Central memory CD8-positive, alpha-beta T cell (primary cell): ENCODE measurements at regions not wholly inside any gene's neighbourhood (a gene's known extent, or its start where the extent isn't known, plus 50 kb on each side); places are given as distances from the start of the nearest gene placed in this dataset.
"Not testable (repeated sequence)": the region's sequence is repeated elsewhere in the genome, so short reads cannot be mapped to it uniquely, and the experiment has no call there.

Source experiments
- ATAC-seq: fragments of 150-1000 bp; cut with Tn5 transposase; replicated peaks from 2 replicates; pipeline ENCODE4 v1.10.0; 2022; ENCODE audit warnings: mild to moderate bottlenecking, moderate FRiP score, moderate number of reproducible peaks; ENCODE audit not compliant: poor library complexity, severe bottlenecking; ENCODE audit errors: extremely low read depth
- DNase-seq, 2 donors: peaks; one replicate each; pipeline ENCODE4 v3.0.0; 2021; ENCODE audit warnings: low spot score in 2 of 2
- H3K27ac Mint-ChIP-seq: one replicate; pipeline ENCODE4 v1.8.0; 2022; ENCODE audit warnings: low read depth, mild to moderate bottlenecking, moderate library complexity, mixed read lengths
- H3K27me3 Mint-ChIP-seq: one replicate; pipeline ENCODE4 v1.8.0; 2022; ENCODE audit warnings: mixed read lengths
- H3K36me3 Mint-ChIP-seq: one replicate; pipeline ENCODE4 v1.8.0; 2022; ENCODE audit warnings: mild to moderate bottlenecking, moderate library complexity, mixed read lengths; ENCODE audit not compliant: insufficient read depth
- H3K4me1 Mint-ChIP-seq: one replicate; pipeline ENCODE4 v1.8.0; 2022; ENCODE audit warnings: mixed read lengths
- H3K4me3 Mint-ChIP-seq: one replicate; pipeline ENCODE4 v1.8.0; 2022; ENCODE audit warnings: mild to moderate bottlenecking, moderate library complexity, mixed read lengths
- H3K9me3 Mint-ChIP-seq: one replicate; pipeline ENCODE4 v1.8.0; 2022; ENCODE audit warnings: mixed read lengths

GRCh38 chr4:187088070-187088799 lies 364.6 kb upstream of the FAT1 start:
- H3K4me3 Mint-ChIP-seq = no peak overlapping the region
- peaks cover 3% of the 10 kb centered on the region for H3K9me3 Mint-ChIP-seq
- H3K27me3 Mint-ChIP-seq = no peaks in the 10 kb centered on the region
- ATAC-seq = no peak
- H3K27ac Mint-ChIP-seq = no peak overlapping the region
- DNase-seq = no peak
- H3K36me3 Mint-ChIP-seq = no peaks in the 10 kb centered on the region
- no peaks in the 10 kb centered on the region for H3K4me1 Mint-ChIP-seq

GRCh38 chr4:187090401-187090800 lies 366.7 kb upstream of the FAT1 start:
- no peak overlapping the region for H3K27ac Mint-ChIP-seq
- DNase-seq (no peak), ATAC-seq (no peak)
- peaks cover 11% of the 10 kb centered on the region for H3K9me3 Mint-ChIP-seq
- no peaks in the 10 kb centered on the region for H3K4me1 Mint-ChIP-seq
- H3K27me3 Mint-ChIP-seq = no peaks in the 10 kb centered on the region
- no peaks in the 10 kb centered on the region for H3K36me3 Mint-ChIP-seq
- no peak overlapping the region for H3K4me3 Mint-ChIP-seq

DNA sequence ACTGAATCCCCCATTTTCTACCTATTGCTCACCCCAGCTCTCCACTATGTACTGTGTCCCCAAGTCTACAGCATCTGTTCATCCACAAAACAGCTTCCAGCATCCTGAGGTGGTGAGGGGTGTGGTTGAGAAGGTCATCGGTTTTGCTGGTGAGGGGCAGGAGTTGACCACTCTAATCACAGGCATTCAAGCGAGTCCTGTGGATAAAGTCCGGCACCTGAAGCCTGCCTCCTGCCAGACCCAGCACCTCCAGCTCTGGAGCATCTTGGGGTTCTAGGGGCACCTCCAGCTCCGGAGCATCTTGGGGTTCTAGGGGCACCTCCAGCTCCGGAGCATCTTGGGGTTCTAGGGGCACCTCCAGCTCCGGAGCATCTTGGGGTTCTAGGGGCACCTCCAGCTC lies 367.2 kb upstream of the FAT1 start:
- not testable (repeated sequence) for ATAC-seq, H3K4me3 Mint-ChIP-seq, H3K4me1 Mint-ChIP-seq, H3K27me3 Mint-ChIP-seq, H3K36me3 Mint-ChIP-seq, H3K27ac Mint-ChIP-seq, DNase-seq
- H3K9me3 Mint-ChIP-seq = peaks cover 15% of the 10 kb centered on the region

DNA sequence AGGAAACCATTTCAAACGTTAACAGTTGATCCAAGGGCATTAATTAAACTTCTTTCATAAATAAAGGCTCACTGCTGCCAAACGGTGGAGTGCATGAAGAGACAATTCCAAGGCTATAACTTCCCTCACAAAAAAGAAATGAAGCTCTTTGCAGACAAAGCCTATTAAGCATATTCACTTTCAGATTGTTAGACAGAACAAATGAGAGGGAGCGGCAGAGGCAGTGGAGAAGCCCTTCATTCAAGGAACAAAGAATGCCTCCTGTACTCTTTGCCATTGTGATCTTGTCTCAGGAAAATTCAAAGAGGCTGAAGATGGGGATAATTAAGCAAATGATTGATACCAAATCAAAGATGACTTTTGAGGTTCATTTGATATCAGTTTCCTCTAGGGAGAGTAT lies 370.5 kb upstream of the FAT1 start:
- DNase-seq (no peak), ATAC-seq (no peak)
- Mint-ChIP-seq H3K36me3 (no peaks in the 10 kb centered on the region), H3K27ac (no peak overlapping the region), H3K27me3 (no peaks in the 10 kb centered on the region), H3K4me1 (no peaks in the 10 kb centered on the region), H3K4me3 (no peak overlapping the region), H3K9me3 (peaks cover 27% of the 10 kb centered on the region)

- ATAC-seq (no peak), DNase-seq (no peak)
- peaks cover 27% of the 10 kb centered on the region for H3K9me3 Mint-ChIP-seq
- H3K4me1 Mint-ChIP-seq = no peaks in the 10 kb centered on the region
- H3K4me3 Mint-ChIP-seq = no peak overlapping the region
- no peaks in the 10 kb centered on the region for H3K27me3 Mint-ChIP-seq
- no peaks in the 10 kb centered on the region for H3K36me3 Mint-ChIP-seq
- no peak overlapping the region for H3K27ac Mint-ChIP-seq
These were observed 374.8 kb upstream of the FAT1 start for GRCh38 chr4:187098429-187098828.

GRCh38 chr4:187103351-187103750 lies 379.7 kb upstream of the FAT1 start:
- H3K4me1 Mint-ChIP-seq = no peaks in the 10 kb centered on the region
- H3K4me3 Mint-ChIP-seq = no peak overlapping the region
- H3K36me3 Mint-ChIP-seq = no peaks in the 10 kb centered on the region
- ATAC-seq (no peak), DNase-seq (no peak)
- H3K27ac Mint-ChIP-seq = no peak overlapping the region
- H3K27me3 Mint-ChIP-seq = no peaks in the 10 kb centered on the region
- peaks cover 4% of the 10 kb centered on the region for H3K9me3 Mint-ChIP-seq

DNA sequence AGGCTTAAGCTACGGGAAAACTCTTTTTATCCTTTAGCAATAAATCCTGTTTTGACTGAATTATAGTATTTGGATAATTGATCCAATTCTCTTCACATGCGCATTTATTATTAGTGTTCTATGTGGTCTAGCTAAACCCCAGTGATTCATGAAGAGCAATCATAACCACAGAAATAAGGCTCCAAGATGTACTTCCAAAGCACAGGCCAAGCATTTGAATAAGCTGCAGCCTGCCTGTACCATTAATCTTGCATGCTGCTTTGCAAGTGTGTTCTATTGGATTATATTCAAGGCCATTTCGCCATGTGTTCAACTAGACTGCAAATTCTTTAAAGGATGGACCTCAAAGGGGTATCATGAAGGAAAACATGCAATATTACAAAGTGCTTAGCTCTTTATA lies 385.2 kb upstream of the FAT1 start:
- H3K4me1 Mint-ChIP-seq = no peaks in the 10 kb centered on the region
- H3K27ac Mint-ChIP-seq = no peak overlapping the region
- H3K9me3 Mint-ChIP-seq = peaks cover 4% of the 10 kb centered on the region
- ATAC-seq (no peak), DNase-seq (no peak)
- H3K4me3 Mint-ChIP-seq = no peak overlapping the region
- no peaks in the 10 kb centered on the region for H3K36me3 Mint-ChIP-seq
- H3K27me3 Mint-ChIP-seq = no peaks in the 10 kb centered on the region

DNA sequence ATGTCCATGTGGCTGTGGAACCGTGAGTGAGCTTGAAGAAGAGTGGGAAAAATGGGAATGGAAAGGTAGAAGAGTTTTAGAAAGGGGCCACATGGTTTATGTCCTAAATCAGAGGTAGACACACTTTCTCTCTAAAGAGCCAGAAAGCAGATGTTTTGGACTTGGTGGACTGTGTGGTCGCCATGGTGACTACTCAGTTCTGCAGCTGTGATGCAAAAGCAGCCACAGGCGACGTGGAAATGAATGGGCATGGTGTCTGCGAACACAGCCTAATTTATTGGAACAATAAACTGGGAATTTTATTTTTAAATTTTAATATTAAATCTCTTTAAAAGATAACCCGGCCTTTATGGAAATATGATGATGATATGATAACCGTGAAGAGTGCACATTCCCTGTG lies 386.0 kb upstream of the FAT1 start:
- Mint-ChIP-seq H3K36me3 (no peaks in the 10 kb centered on the region), H3K27me3 (no peaks in the 10 kb centered on the region), H3K4me1 (no peaks in the 10 kb centered on the region), H3K9me3 (peaks cover 4% of the 10 kb centered on the region), H3K4me3 (no peak overlapping the region), H3K27ac (no peak overlapping the region)
- ATAC-seq = no peak
- no peak for DNase-seq

GRCh38 chr4:187118166-187118565 lies 394.5 kb upstream of the FAT1 start:
- DNase-seq (no peak), ATAC-seq (no peak)
- Mint-ChIP-seq H3K27ac (no peak overlapping the region), H3K36me3 (no peaks in the 10 kb centered on the region), H3K27me3 (no peaks in the 10 kb centered on the region), H3K4me3 (no peak overlapping the region), H3K4me1 (no peaks in the 10 kb centered on the region), H3K9me3 (peaks cover 9% of the 10 kb centered on the region)

DNA sequence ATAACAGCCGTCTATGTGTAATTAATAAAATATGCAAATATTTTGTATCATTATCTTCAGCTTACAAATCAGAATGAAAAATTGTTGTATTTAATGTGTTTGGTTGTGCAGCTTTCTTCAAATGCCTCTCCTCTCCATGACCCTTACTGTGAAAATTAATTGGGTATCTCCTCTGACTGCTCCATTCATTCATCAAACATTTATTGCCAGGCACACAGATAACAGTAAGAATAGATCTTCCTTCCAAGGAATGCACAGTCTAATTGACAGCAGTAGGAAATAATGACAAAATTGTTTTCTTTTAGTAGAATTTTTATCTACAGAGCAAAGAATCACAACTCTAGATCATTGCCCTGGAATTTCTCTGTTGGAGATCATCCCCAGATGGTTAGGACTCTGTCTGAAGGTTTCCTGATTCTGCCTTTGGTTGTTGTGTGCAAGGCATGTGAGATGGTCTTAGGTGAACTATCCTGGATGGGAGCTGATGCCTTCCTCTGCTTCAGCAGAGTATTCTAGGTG lies 395.0 kb upstream of the FAT1 start:
- Mint-ChIP-seq H3K27ac (no peak overlapping the region), H3K36me3 (no peaks in the 10 kb centered on the region), H3K4me3 (no peak overlapping the region), H3K4me1 (no peaks in the 10 kb centered on the region), H3K27me3 (no peaks in the 10 kb centered on the region), H3K9me3 (peaks cover 9% of the 10 kb centered on the region)
- ATAC-seq = no peak
- DNase-seq = no peak

DNA sequence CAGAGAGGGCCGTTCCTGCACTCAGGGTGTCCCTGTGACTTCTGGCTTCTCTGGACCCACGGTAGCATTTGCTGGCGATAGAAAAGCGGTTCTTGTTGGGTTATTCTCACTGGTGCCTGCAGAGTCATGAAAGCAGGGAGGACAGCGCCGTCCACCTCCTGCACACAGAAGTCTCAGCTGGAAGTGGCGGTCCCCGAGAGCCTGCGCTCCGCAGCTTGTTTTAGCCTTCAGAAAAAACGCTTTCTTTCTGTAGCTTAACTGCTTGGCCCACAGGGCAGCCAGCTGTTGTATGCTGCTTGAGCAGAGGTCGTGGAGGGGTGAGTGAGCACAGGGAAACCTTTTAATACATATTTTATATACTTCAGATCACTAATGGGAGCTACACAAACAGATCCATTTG lies 400.7 kb upstream of the FAT1 start:
- Mint-ChIP-seq H3K36me3 (no peaks in the 10 kb centered on the region), H3K27ac (no peak overlapping the region), H3K4me3 (no peak overlapping the region), H3K27me3 (no peaks in the 10 kb centered on the region), H3K9me3 (peaks cover 13% of the 10 kb centered on the region), H3K4me1 (no peaks in the 10 kb centered on the region)
- DNase-seq = no peak
- ATAC-seq = no peak

DNA sequence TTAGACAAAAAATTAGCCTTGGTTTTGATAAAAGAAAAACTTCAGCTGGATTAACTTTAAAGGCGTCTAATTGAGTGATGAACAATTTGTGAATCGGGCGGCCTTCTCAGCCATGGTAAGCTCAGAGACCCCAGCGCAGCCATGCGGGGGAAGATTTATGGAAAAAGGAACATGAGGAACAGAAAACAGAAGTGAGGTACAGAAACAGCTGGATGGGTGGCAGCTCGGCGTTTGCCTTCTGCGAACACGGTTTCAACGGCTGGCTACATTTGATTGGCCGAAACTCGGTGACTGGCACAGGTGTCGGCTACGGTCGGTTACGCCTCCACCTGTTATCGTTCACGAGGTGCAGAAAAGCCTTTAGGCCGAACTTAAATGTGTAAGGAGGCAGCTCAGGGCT lies 401.4 kb upstream of the FAT1 start:
- no peaks in the 10 kb centered on the region for H3K27me3 Mint-ChIP-seq
- ATAC-seq (no peak), DNase-seq (no peak)
- no peak overlapping the region for H3K4me3 Mint-ChIP-seq
- no peak overlapping the region for H3K27ac Mint-ChIP-seq
- peaks cover 1% of the 10 kb centered on the region for H3K36me3 Mint-ChIP-seq
- H3K9me3 Mint-ChIP-seq = peaks cover 20% of the 10 kb centered on the region
- no peaks in the 10 kb centered on the region for H3K4me1 Mint-ChIP-seq

DNA sequence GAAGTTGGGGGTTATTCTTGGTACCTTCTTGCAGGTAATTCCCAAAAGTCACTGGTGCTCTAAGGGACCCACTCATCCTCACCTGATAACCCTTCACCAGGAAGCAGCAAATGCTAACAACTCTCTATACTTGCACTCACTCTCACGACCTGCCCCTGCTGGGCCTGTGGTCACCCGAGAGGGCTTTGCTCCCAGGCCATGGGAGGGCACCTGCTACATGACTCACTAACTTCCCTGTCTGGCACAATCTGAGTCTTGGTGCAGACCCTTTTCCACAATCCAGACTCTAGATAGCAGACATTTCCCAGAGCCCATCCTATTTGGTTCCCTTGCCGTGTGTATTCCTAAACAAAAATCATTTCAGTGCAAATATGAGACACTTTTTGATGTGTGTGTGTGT lies 403.8 kb upstream of the FAT1 start:
- no peak overlapping the region for H3K27ac Mint-ChIP-seq
- no peaks in the 10 kb centered on the region for H3K27me3 Mint-ChIP-seq
- H3K4me1 Mint-ChIP-seq = no peaks in the 10 kb centered on the region
- no peak overlapping the region for H3K4me3 Mint-ChIP-seq
- DNase-seq (no peak), ATAC-seq (no peak)
- H3K9me3 Mint-ChIP-seq = peaks cover 27% of the 10 kb centered on the region
- H3K36me3 Mint-ChIP-seq = peaks cover 1% of the 10 kb centered on the region
